Caki2 (cell line): ENCODE measurements at regions not wholly inside any gene's neighbourhood (a gene's known extent, or its start where the extent isn't known, plus 50 kb on each side); places are given as distances from the start of the nearest gene placed in this dataset.

Experiments
- DNase-seq: peaks from one replicate; pipeline ENCODE4 v3.0.0-alpha.2; 2015; ENCODE audit warnings: low read depth
- in situ Hi-C: cut with HindIII; loops from 2 replicates; pipeline ENCODE4 v1.10.0; 2016; ENCODE audit warnings: low sequenced_read_pairs, low pct_unique_long_range_greater_than_20kb, mixed read lengths

GRCh38 chr15:70503073-70503745 is 260.1 kb downstream of the UACA start:
- DNase-seq = no peak
- in situ Hi-C loops = no loop called here

GRCh38 chr15:70502529-70502928 is 260.8 kb downstream of the UACA start:
- DNase-seq = no peak
- in situ Hi-C loops = no loop called here

- DNase-seq = no peak
- in situ Hi-C loops = no loop called here
These were observed 261.5 kb downstream of the UACA start for GRCh38 chr15:70501849-70502248.

- in situ Hi-C loops = no loop called here
- no peak for DNase-seq
These were observed 262.1 kb downstream of the UACA start for GRCh38 chr15:70501121-70501727.

GRCh38 chr15:70499791-70500190 is 263.6 kb downstream of the UACA start:
- in situ Hi-C loops = no loop called here
- no peak for DNase-seq

- no peak for DNase-seq
- in situ Hi-C loops = no loop called here
These were observed 265.2 kb downstream of the UACA start for GRCh38 chr15:70498096-70498626.

- in situ Hi-C loops = no loop called here
- no peak for DNase-seq
These were observed 265.7 kb downstream of the UACA start for GRCh38 chr15:70497661-70498060.

- in situ Hi-C loops = no loop called here
- no peak for DNase-seq
These were observed 267.3 kb downstream of the UACA start for GRCh38 chr15:70495991-70496599.

- in situ Hi-C loops = no loop called here
- peak; percentile 99 for DNase-seq
These were observed 268.3 kb downstream of the UACA start for GRCh38 chr15:70494852-70495571.

- in situ Hi-C loops = no loop called here
- no peak for DNase-seq
These were observed 268.9 kb downstream of the UACA start for GRCh38 chr15:70494517-70494851.

GRCh38 chr15:70493787-70494516 is 269.4 kb downstream of the UACA start:
- DNase-seq = peak; percentile 98
- in situ Hi-C loops = no loop called here

- in situ Hi-C loops = no loop called here
- no peak for DNase-seq
These were observed 270.0 kb downstream of the UACA start for GRCh38 chr15:70493376-70493775.

GRCh38 chr15:70492240-70493177 is 270.8 kb downstream of the UACA start:
- in situ Hi-C loops = no loop called here
- DNase-seq = peak; percentile 80

- DNase-seq = no peak
- in situ Hi-C loops = no loop called here
These were observed 271.7 kb downstream of the UACA start for GRCh38 chr15:70491641-70492040.

- DNase-seq = no peak
- in situ Hi-C loops = no loop called here
These were observed 272.1 kb downstream of the UACA start for GRCh38 chr15:70491201-70491621.

- DNase-seq = no peak
- in situ Hi-C loops = no loop called here
These were observed 272.6 kb downstream of the UACA start for GRCh38 chr15:70490838-70491155.

- DNase-seq = no peak
- in situ Hi-C loops = no loop called here
These were observed 273.1 kb downstream of the UACA start for GRCh38 chr15:70490148-70490837.
